ENCODE measurements at regions not wholly inside any gene's neighbourhood (a gene's known extent, or its start where the extent isn't known, plus 50 kb on each side); places are given as distances from the start of the nearest gene placed in this dataset.
"Not testable (repeated sequence)": the region's sequence is repeated elsewhere in the genome, so short reads cannot be mapped to it uniquely, and the experiment has no call there.

GRCh38 chr13:104616990-104617389 is 1550.8 kb upstream of the SLC10A2 start:
- no peak overlapping the region for H3K4me3 ChIP-seq (ENCODE audit: low read depth in 1 of 2, low read length in 2 of 2)
- peaks cover 6% of the 10 kb centered on the region for H3K9me3 ChIP-seq (ENCODE audit: insufficient read depth, low read length, severe bottlenecking)
- no peak overlapping the region for H3K27ac ChIP-seq (ENCODE audit: low read length)
- DNase-seq (peak; percentile 23), ATAC-seq (ENCODE audit: insufficient read depth, low read depth) (peak; percentile 78)
- TF ChIP-seq EZH2 (IDR thresholded peaks at IDR 0.05; ENCODE audit: borderline replicate concordance, low read depth, low read length, severe bottlenecking) (no peak), CTCF (IDR thresholded peaks at IDR 0.05; ENCODE audit: borderline replicate concordance, extremely low read depth, low read length, poor library complexity, severe bottlenecking) (no peak)
- H3K4me1 ChIP-seq (ENCODE audit: insufficient read depth, low read length), result no peaks in the 10 kb centered on the region
- no peaks in the 10 kb centered on the region for H4K20me1 ChIP-seq (ENCODE audit: insufficient read depth, low read length)
- H3K36me3 ChIP-seq (ENCODE audit: insufficient read depth, low read length), result peaks cover 6% of the 10 kb centered on the region; the same call in 1 of the 2 replicates
- no peak overlapping the region for H3K9ac ChIP-seq (ENCODE audit: low read depth, low read length)
- H2AFZ ChIP-seq (ENCODE audit: low read depth, low read length), result no peak overlapping the region
- H3K79me2 ChIP-seq (ENCODE audit: insufficient read depth, low read length), result no peaks in the 10 kb centered on the region
- no peaks in the 10 kb centered on the region for H3K27me3 ChIP-seq (ENCODE audit: insufficient read depth, low read length, poor library complexity)
- no peak overlapping the region for H3K4me2 ChIP-seq (ENCODE audit: insufficient read depth, low read length)

- H2AFZ ChIP-seq (ENCODE audit: low read depth, low read length), result no peak overlapping the region
- H3K4me2 ChIP-seq (ENCODE audit: insufficient read depth, low read length), result no peak overlapping the region
- DNase-seq (no peak), ATAC-seq (ENCODE audit: insufficient read depth, low read depth) (no peak)
- no peaks in the 10 kb centered on the region for H4K20me1 ChIP-seq (ENCODE audit: insufficient read depth, low read length)
- H3K4me1 ChIP-seq (ENCODE audit: insufficient read depth, low read length), result no peaks in the 10 kb centered on the region
- TF ChIP-seq CTCF (IDR thresholded peaks at IDR 0.05; ENCODE audit: borderline replicate concordance, extremely low read depth, low read length, poor library complexity, severe bottlenecking) (no peak), EZH2 (IDR thresholded peaks at IDR 0.05; ENCODE audit: borderline replicate concordance, low read depth, low read length, severe bottlenecking) (no peak)
- no peaks in the 10 kb centered on the region for H3K27me3 ChIP-seq (ENCODE audit: insufficient read depth, low read length, poor library complexity)
- H3K27ac ChIP-seq (ENCODE audit: low read length), result no peak overlapping the region
- peaks cover 6% of the 10 kb centered on the region for H3K9me3 ChIP-seq (ENCODE audit: insufficient read depth, low read length, severe bottlenecking)
- H3K79me2 ChIP-seq (ENCODE audit: insufficient read depth, low read length), result no peaks in the 10 kb centered on the region
- no peak overlapping the region for H3K9ac ChIP-seq (ENCODE audit: low read depth, low read length)
- H3K4me3 ChIP-seq (ENCODE audit: low read depth in 1 of 2, low read length in 2 of 2), result no peak overlapping the region
- peaks cover 6% of the 10 kb centered on the region; the same call in 1 of the 2 replicates for H3K36me3 ChIP-seq (ENCODE audit: insufficient read depth, low read length)
These were observed 1548.3 kb upstream of the SLC10A2 start for GRCh38 chr13:104614361-104615145.

GRCh38 chr13:104608331-104608730 is 1542.1 kb upstream of the SLC10A2 start:
- peak overlapping the region; percentile 6; the same call in 1 of the 2 replicates for H3K4me2 ChIP-seq (ENCODE audit: insufficient read depth, low read length)
- no peaks in the 10 kb centered on the region for H4K20me1 ChIP-seq (ENCODE audit: insufficient read depth, low read length)
- peak; percentile 26 for DNase-seq
- H3K9me3 ChIP-seq (ENCODE audit: insufficient read depth, low read length, severe bottlenecking), result peaks cover 3% of the 10 kb centered on the region
- peaks cover 16% of the 10 kb centered on the region for H3K4me1 ChIP-seq (ENCODE audit: insufficient read depth, low read length)
- no peak overlapping the region for H3K9ac ChIP-seq (ENCODE audit: low read depth, low read length)
- H2AFZ ChIP-seq (ENCODE audit: low read depth, low read length), result no peak overlapping the region
- H3K79me2 ChIP-seq (ENCODE audit: insufficient read depth, low read length), result no peaks in the 10 kb centered on the region
- no peak overlapping the region for H3K4me3 ChIP-seq (ENCODE audit: low read depth in 1 of 2, low read length in 2 of 2)
- ATAC-seq (ENCODE audit: insufficient read depth, low read depth), result peak; percentile 95
- H3K27me3 ChIP-seq (ENCODE audit: insufficient read depth, low read length, poor library complexity), result no peaks in the 10 kb centered on the region
- peaks cover 6% of the 10 kb centered on the region; the same call in 1 of the 2 replicates for H3K36me3 ChIP-seq (ENCODE audit: insufficient read depth, low read length)
- no peak overlapping the region for H3K27ac ChIP-seq (ENCODE audit: low read length)
- TF ChIP-seq CTCF (IDR thresholded peaks at IDR 0.05; ENCODE audit: borderline replicate concordance, extremely low read depth, low read length, poor library complexity, severe bottlenecking) (no peak), EZH2 (IDR thresholded peaks at IDR 0.05; ENCODE audit: borderline replicate concordance, low read depth, low read length, severe bottlenecking) (no peak)

GRCh38 chr13:104605435-104605834 is 1539.2 kb upstream of the SLC10A2 start:
- not testable (repeated sequence) for H3K27me3 ChIP-seq (ENCODE audit: insufficient read depth, low read length, poor library complexity); ATAC-seq (ENCODE audit: insufficient read depth, low read depth); DNase-seq; H3K79me2 ChIP-seq (ENCODE audit: insufficient read depth, low read length); H3K36me3 ChIP-seq (ENCODE audit: insufficient read depth, low read length); H3K9ac ChIP-seq (ENCODE audit: low read depth, low read length); H4K20me1 ChIP-seq (ENCODE audit: insufficient read depth, low read length); H3K4me3 ChIP-seq (ENCODE audit: low read depth in 1 of 2, low read length in 2 of 2); H3K4me2 ChIP-seq (ENCODE audit: insufficient read depth, low read length); H2AFZ ChIP-seq (ENCODE audit: low read depth, low read length); H3K9me3 ChIP-seq (ENCODE audit: insufficient read depth, low read length, severe bottlenecking); H3K27ac ChIP-seq (ENCODE audit: low read length)
- H3K4me1 ChIP-seq (ENCODE audit: insufficient read depth, low read length), result peaks cover 16% of the 10 kb centered on the region
